GM19455 (cell line): ENCODE measurements at regions not wholly inside any gene's neighbourhood (a gene's known extent, or its start where the extent isn't known, plus 50 kb on each side); places are given as distances from the start of the nearest gene placed in this dataset.

ENCODE experiments used
- ATAC-seq: cut with Tn5 transposase; IDR thresholded peaks from one replicate; pipeline ENCODE4 v1.9.1; 2021; ENCODE audit not compliant: unreplicated experiment

- peak; percentile 77 for ATAC-seq
Measured at GRCh38 chr3:150074697-150075416, 104.2 kb upstream of the PFN2 start.

- ATAC-seq = peak; percentile 73
Measured at GRCh38 chr3:150074277-150074676, 103.6 kb upstream of the PFN2 start.

DNA sequence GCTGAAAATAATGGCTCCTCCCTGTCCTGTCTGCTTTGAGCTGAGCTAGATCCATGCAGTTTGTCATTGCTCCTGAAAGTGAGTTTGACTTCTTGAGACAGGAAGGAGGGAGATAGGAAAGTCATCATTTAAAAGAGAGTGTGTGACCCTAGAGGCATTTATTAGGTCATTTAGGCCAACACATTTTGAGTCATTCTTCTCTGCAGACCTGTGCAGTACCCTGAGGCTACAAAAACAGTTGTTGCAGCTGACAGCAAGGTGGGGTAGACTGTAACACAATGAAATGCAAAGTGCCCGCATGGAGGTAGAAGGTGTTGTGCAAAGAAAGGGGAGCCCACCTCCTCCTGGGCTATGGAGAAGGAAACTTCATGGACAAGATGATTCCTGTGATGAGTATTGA lies 102.8 kb upstream of the PFN2 start:
- no peak for ATAC-seq

- ATAC-seq = no peak
Measured at GRCh38 chr3:150073031-150073430, 102.3 kb upstream of the PFN2 start.

DNA sequence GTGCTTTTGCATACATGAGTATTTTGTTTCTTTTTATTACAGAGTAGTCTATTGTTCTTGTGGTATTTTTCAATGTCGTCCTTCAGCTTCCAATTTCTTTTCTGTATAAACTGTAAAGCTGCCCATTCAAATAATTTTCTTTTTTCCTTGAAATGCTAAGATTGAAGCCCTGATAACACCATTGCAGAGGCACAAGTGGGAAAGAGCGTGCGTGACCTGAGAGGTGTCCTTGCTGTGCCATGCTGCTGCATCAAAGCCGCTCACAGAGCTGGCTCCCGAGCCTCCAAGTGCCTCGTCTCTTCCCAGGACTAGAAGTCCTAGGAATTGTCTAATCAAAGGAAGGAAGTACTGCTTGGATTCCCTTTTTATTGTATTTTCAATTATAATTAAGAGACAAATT lies 101.9 kb upstream of the PFN2 start:
- ATAC-seq = no peak

GRCh38 chr3:150070271-150070670 lies 99.6 kb upstream of the PFN2 start:
- ATAC-seq = no peak

DNA sequence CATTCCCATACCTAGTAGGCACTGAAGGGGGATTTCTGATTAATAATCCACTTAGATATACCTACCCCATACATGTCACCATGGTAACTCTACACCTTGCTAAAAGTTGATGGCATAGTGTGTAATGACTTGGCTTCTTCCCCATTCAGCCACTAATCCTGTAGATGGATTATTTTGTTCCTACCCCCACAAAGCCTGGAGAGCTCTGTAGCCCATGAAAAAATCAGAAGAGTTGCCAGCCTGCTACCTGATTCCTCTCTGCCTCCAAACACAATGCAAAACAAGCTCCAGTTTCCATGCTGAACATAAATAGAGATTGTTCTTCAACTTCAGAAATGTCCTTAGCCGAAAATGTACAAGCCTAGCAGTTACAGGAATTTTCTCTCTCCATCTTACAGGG lies 98.9 kb upstream of the PFN2 start:
- no peak for ATAC-seq

DNA sequence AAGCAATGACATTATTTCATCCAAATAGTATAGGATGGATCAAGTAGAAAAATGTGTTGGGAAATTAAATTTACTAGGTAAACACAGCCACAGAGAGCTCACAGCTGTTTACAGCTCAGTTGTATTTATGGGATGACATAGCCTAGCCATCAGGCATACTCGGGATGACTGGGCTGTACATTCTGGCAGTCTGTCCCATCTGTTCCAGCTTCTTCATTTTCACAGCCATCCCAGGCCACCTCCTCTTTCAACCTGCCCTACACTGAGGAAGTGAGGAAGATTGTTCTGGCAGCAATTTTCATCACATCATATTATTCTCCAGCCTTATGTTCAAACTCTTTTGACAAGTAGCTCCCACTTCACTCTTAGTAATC lies 98.4 kb upstream of the PFN2 start:
- no peak for ATAC-seq

DNA sequence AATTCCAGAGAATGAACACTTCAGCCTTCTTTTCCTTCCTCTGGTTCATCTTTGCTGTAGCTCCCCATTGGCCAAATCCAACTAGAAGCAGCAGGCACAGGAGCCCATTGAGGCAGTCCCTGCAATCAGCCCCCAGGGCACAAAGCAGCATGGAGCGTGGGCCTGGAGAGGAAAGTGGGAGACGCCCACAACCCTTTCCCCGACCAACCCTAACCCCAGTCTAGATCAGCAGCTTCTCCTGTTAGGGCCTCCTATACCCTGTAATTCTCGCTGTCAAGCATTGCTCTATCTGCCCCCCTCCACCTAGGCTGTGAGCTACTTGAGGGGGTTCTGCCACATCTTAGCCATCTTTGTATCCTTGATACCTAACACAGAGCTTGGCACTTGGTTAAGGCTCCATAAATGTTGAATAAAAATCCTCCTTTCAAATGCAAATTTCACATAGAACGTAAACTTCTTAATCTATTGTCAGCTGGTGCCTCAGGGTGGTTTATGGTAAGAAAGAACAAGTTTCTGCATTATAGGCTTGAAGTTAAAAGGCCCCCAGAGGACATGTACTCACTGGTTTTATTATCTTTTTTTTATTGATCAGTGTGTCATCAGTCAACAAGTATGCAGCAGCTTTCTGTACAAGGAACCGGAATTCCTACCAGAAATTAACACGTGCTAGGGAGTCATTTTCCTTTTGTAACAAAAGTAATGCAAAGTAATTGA lies 97.9 kb upstream of the PFN2 start:
- ATAC-seq = no peak

- ATAC-seq = no peak
Measured at GRCh38 chr3:150067561-150067960, 96.9 kb upstream of the PFN2 start.

GRCh38 chr3:150064971-150065370 lies 94.3 kb upstream of the PFN2 start:
- ATAC-seq = no peak

- ATAC-seq = no peak
Measured at GRCh38 chr3:150063237-150063636, 92.5 kb upstream of the PFN2 start.

GRCh38 chr3:150062492-150062891 lies 91.8 kb upstream of the PFN2 start:
- no peak for ATAC-seq

DNA sequence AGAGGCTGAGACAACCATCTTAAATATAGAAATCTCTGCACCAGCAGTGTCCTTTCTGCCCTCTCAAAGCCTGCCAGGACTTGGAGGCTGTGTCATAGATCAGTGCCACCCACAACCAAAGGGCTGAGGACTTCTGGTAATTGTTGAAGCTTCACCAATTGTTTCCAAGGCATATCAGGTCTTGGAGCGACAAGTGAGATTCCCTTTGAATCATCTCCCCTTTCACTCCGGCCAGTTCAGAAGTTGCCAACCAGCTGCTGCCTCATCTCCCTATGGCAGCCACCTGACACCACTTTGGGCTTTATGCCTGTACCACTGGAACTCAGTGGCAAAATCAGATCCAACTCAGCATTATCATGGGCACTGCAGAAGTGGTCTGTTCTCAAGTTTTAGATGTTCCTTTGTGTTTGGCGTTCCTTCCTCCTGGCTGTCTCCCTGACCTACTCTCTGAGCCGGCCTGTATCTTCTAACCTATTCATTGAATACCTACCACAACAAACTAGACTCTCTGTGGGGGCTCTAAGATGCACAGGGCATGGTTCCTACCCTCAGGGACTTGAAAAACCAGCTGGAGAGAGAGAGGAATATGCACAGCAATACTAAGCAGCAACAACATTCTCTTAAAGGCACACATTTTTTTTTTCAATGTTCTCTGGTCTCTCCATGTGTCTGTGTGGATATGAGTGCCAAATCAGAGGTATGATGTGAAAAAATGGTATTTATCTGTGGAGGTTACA lies 90.8 kb upstream of the PFN2 start:
- no peak for ATAC-seq

- ATAC-seq = no peak
Measured at GRCh38 chr3:150059729-150060128, 89.0 kb upstream of the PFN2 start.

DNA sequence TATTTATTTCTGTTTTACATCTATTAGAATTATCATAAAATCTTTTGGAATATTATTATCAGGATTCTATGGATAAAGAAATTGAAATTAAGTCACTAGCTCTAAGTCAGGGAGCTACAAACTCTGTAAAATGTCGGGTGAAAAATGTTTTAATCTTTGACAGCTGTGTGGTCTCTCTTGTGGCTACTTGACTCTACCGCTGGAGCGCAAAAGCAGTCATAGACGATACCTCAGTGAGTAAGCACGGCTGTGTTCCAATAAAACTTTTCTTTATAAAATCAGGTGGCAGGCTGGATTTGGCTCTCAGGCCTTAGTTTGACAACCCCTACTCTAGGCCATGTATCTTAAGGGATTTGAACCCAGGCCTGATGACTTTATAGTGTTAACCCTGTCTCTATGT lies 88.5 kb upstream of the PFN2 start:
- no peak for ATAC-seq

- ATAC-seq = no peak
Measured at GRCh38 chr3:150057227-150057626, 86.5 kb upstream of the PFN2 start.

DNA sequence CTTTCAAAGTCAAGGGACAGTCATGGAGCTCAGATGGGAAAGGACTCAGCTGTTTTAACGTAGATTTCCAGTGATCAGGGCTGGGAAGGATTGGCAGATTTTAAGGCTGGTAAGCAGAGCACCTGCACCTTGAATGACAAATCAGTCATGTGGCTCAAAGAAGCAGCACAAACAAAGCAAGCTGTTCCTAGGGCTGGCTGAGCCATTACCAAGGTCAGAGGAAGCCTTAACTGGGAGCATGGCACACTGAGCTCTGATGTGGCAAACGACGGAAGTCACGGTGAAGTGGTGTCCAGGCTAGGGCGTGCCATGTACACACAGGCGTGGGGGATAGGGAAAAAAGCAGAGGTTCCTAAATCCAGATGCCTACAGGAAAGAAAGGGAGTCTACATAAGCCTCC lies 84.6 kb upstream of the PFN2 start:
- ATAC-seq = no peak

GRCh38 chr3:150054635-150055034 lies 83.9 kb upstream of the PFN2 start:
- no peak for ATAC-seq

- ATAC-seq = no peak
Measured at GRCh38 chr3:150050510-150050909, 79.8 kb upstream of the PFN2 start.

DNA sequence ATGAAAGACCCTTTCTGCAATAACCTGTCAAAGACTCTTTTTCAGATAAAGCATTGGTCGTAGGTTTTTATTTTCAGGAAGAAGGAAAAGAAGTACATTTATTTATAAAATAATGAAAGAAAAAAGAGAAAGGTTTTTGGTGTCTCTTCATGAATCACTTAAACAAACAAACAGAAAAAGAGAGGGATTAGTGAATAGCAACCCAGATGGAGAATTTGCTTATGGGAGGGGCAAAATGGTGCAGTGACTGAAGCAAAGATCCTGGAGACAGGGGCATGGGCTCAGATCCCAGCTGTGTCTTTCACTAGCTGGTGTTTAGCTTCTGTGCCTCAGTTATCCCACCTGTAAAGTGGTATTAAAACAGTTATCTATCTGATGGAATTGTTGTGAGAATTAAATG lies 78.6 kb upstream of the PFN2 start:
- no peak for ATAC-seq

DNA sequence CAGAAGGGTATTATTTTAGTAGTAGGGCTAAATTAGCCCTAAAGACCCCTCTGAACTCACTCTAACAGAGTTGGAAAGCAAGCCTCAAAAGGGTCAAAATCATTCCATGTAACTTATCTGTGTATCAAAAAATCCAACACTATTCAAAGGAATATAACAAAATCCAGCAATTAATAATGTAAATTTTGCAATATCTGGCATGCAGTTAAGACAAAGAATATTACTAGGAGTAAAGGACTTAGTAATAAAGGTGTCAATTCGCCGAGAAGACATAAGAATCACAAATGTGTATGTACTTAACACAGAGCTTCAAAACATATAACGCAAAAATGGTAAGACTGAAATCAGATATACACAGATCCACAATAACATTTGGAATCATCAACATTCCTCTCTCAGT lies 71.2 kb upstream of the PFN2 start:
- ATAC-seq = no peak
